GM23338 (cell line): ENCODE measurements at regions not wholly inside any gene's neighbourhood (a gene's known extent, or its start where the extent isn't known, plus 50 kb on each side); places are given as distances from the start of the nearest gene placed in this dataset.

Source experiments
- ATAC-seq: fragments of 200-7000 bp; cut with Tn5 transposase; 3 replicates; pipeline ENCODE4 v1.9.1; 2020
- DNase-seq: peaks from one replicate; pipeline ENCODE4 v3.0.0-alpha.2; 2015; ENCODE audit warnings: low spot score
- H2AFZ ChIP-seq: fragments of 200-600 bp; sonication (generic); 2 replicates; pipeline ENCODE4 v1.8.0; 2016; ENCODE audit warnings: antibody characterized with exemption, mild to moderate bottlenecking, moderate library complexity
- H3F3A ChIP-seq: fragments of 200-600 bp; sonication (generic); replicated peaks from 2 replicates; pipeline ENCODE4 v1.8.0; 2017; ENCODE audit warnings: antibody characterized with exemption, mixed run types, low read depth
- H3K27ac ChIP-seq: fragments of 200-600 bp; sonication (generic); 2 replicates; pipeline ENCODE4 v1.6.1; 2016; ENCODE audit warnings: low read depth
- H3K27me3 ChIP-seq: fragments of 200-600 bp; sonication (generic); 2 replicates; pipeline ENCODE4 v1.8.0; 2016; ENCODE audit warnings: mild to moderate bottlenecking, mixed run types, moderate library complexity; ENCODE audit not compliant: insufficient read depth
- H3K36me3 ChIP-seq: fragments of 200-600 bp; sonication (generic); 2 replicates; pipeline ENCODE4 v1.8.0; 2016; ENCODE audit warnings: mild to moderate bottlenecking; ENCODE audit not compliant: insufficient read depth
- H3K4me1 ChIP-seq: fragments of 200-600 bp; sonication (generic); 2 replicates; pipeline ENCODE4 v1.8.0; 2016; ENCODE audit warnings: mild to moderate bottlenecking, moderate library complexity; ENCODE audit not compliant: insufficient read depth
- H3K4me2 ChIP-seq: fragments of 200-600 bp; sonication (generic); 2 replicates; pipeline ENCODE4 v1.7.1; 2017; ENCODE audit warnings: mixed run types
- H3K4me3 ChIP-seq: fragments of 200-600 bp; sonication (generic); 2 replicates; pipeline ENCODE4 v1.6.1; 2016; ENCODE audit warnings: mixed run types
- H3K79me2 ChIP-seq: fragments of 200-600 bp; sonication (generic); replicated peaks from 2 replicates; pipeline ENCODE4 v1.8.0; 2017; ENCODE audit warnings: mild to moderate bottlenecking; ENCODE audit not compliant: insufficient read depth
- H3K9me2 ChIP-seq: fragments of 200-600 bp; sonication (generic); 2 replicates; pipeline ENCODE4 v1.8.0; 2017; ENCODE audit not compliant: insufficient read depth
- H4K20me1 ChIP-seq: fragments of 200-600 bp; sonication (generic); replicated peaks from 2 replicates; pipeline ENCODE4 v1.8.0; 2017; ENCODE audit warnings: mild to moderate bottlenecking; ENCODE audit not compliant: insufficient read depth
- H3K27ac Mint-ChIP-seq: 2 replicates; pipeline ENCODE4 v1.8.0; 2020; ENCODE audit warnings: inconsistent platforms, mild to moderate bottlenecking, moderate library complexity, mixed read lengths
- H3K27me3 Mint-ChIP-seq: 3 replicates; pipeline ENCODE4 v1.8.0; 2022; ENCODE audit warnings: low read depth, mild to moderate bottlenecking, moderate library complexity, mixed read lengths, inconsistent platforms; ENCODE audit not compliant: insufficient read depth, poor library complexity
- H3K36me3 Mint-ChIP-seq: 3 replicates; pipeline ENCODE4 v1.8.0; 2021; ENCODE audit warnings: low read depth, mild to moderate bottlenecking, inconsistent platforms, moderate library complexity, mixed read lengths
- H3K4me1 Mint-ChIP-seq: 3 replicates; pipeline ENCODE4 v1.8.0; 2020; ENCODE audit warnings: mild to moderate bottlenecking, inconsistent platforms, mixed read lengths
- H3K4me3 Mint-ChIP-seq: 3 replicates; pipeline ENCODE4 v1.8.0; 2021; ENCODE audit warnings: moderate library complexity, mild to moderate bottlenecking, inconsistent platforms, mixed read lengths
- H3K9me3 Mint-ChIP-seq: 3 replicates; pipeline ENCODE4 v1.8.0; 2020; ENCODE audit warnings: moderate library complexity, mild to moderate bottlenecking, inconsistent platforms, mixed read lengths
- CREB1 ChIP-seq: fragments of 250-450 bp; sonication (Bioruptor Pico); IDR thresholded peaks from 2 replicates; pipeline ENCODE4 v1.5.0; 2020; ENCODE audit warnings: low read depth, mild to moderate bottlenecking, moderate library complexity
- EZH2 ChIP-seq: fragments of 200-600 bp; sonication (generic); IDR thresholded peaks from one replicate; pipeline ENCODE4 v1.8.0; 2017; ENCODE audit warnings: antibody characterized with exemption, mild to moderate bottlenecking, low read depth; ENCODE audit not compliant: unreplicated experiment
- EZH2phosphoT487 ChIP-seq: fragments of 200-600 bp; sonication (generic); IDR thresholded peaks from one replicate; pipeline ENCODE4 v1.8.1; 2018; ENCODE audit warnings: antibody characterized with exemption; ENCODE audit not compliant: unreplicated experiment
- POLR2AphosphoS5 ChIP-seq: IDR thresholded peaks from 2 replicates; pipeline ENCODE4 v1.6.1; 2016; ENCODE audit warnings: antibody characterized with exemption, low read depth
- STAT1 ChIP-seq: IDR thresholded peaks from one replicate; pipeline ENCODE4 v1.6.1; 2016; ENCODE audit warnings: antibody characterized with exemption; ENCODE audit not compliant: unreplicated experiment
- TF ChIP-seq, protein P1 (sequence below), 2 experiments: fragments of 200-600 bp in 1 of 2; sonication (generic) in 1 of 2; conservative IDR thresholded peaks; 2 replicates each; pipeline versions ENCODE4 v1.5.1 to v1.6.1; 2016 to 2017; ENCODE audit warnings: antibody characterized with exemption in 2 of 2, low read depth in 2 of 2, mild to moderate bottlenecking in 2 of 2, moderate library complexity in 1 of 2

DNA sequence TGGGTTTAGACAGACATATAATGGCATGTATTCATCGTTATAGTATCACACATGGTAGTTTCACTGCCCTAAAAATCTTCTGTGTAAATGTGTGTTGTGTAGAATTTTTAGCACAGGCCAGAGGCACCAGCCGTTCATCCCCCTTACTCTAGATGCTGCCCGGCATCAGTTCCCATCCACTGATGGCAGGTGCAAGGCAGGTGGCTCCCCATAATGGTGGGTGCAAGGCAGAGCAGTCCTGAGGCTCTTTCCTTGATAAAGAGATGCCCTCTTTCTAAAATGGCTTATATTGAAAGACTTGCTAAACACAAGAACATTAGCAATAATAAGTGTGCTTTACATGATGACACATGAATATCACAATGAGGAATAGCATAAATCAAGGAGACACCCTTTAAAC lies 508.5 kb downstream of the EPHA4 start:
- no peaks in the 10 kb centered on the region for H4K20me1 ChIP-seq
- H3K79me2 ChIP-seq = no peaks in the 10 kb centered on the region
- no peaks in the 10 kb centered on the region for H3F3A ChIP-seq
- Mint-ChIP-seq H3K9me3 (peaks cover 8% of the 10 kb centered on the region), H3K27me3 (peaks cover 1% of the 10 kb centered on the region), H3K27ac (no peak overlapping the region), H3K36me3 (peaks cover 3% of the 10 kb centered on the region; the same call in 1 of the 3 replicates), H3K4me1 (no peaks in the 10 kb centered on the region), H3K4me3 (no peak overlapping the region)
- H3K4me1 ChIP-seq = no peaks in the 10 kb centered on the region
- peak; percentile 4 for DNase-seq
- TF ChIP-seq, protein P1, sequence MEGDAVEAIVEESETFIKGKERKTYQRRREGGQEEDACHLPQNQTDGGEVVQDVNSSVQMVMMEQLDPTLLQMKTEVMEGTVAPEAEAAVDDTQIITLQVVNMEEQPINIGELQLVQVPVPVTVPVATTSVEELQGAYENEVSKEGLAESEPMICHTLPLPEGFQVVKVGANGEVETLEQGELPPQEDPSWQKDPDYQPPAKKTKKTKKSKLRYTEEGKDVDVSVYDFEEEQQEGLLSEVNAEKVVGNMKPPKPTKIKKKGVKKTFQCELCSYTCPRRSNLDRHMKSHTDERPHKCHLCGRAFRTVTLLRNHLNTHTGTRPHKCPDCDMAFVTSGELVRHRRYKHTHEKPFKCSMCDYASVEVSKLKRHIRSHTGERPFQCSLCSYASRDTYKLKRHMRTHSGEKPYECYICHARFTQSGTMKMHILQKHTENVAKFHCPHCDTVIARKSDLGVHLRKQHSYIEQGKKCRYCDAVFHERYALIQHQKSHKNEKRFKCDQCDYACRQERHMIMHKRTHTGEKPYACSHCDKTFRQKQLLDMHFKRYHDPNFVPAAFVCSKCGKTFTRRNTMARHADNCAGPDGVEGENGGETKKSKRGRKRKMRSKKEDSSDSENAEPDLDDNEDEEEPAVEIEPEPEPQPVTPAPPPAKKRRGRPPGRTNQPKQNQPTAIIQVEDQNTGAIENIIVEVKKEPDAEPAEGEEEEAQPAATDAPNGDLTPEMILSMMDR (conservative IDR thresholded peaks at IDR 0.05; ENCODE audit: low read depth in 2 of 2) = peak; percentile 10 to 54; a peak in 2 of 4 replicates
- TF ChIP-seq EZH2phosphoT487 = no peak
- no peak overlapping the region for H3K4me3 ChIP-seq
- no peak overlapping the region for H3K4me2 ChIP-seq
- no peaks in the 10 kb centered on the region for H3K27me3 ChIP-seq
- no peaks in the 10 kb centered on the region for H3K36me3 ChIP-seq
- H3K9me2 ChIP-seq = no peaks in the 10 kb centered on the region
- H2AFZ ChIP-seq = no peak overlapping the region
- no peak overlapping the region for H3K27ac ChIP-seq
- ATAC-seq = no peak

DNA sequence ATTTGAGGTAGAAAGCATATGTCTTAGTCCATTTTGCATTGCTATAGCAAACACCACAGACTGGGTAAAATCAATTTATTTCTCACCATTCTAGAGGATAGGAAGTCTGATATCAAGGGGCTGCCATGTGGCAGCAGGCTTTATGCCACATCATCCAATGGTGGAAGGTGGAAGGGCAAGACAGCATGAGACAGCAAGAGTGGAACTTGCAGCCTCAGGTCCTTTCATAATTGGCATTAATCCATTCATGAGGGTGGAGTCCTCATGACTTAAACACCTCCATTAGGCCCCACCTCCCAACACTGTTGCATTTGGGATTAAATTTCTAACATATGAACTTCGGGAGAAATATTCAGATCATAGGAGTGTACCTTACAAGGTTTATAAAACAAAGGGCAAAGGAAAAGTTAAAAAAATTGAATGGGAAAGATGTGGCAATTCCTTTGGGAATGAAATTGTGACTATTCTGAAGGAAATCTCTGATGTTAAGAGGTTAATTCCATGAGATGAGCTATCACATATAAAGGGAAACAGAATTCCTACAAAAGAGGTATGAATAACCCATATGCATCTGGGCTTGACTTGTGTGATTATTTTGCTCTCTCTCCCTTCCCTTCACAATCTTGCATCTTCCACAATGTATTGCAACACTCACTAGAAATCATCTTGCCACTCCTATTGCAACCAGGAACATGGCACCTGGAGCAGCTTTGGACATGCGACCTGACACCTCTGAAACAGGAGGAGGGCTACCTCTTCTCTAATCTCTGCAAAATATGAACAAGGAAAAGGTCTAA lies 507.8 kb downstream of the EPHA4 start:
- Histone ChIP-seq H3K27ac (no peak overlapping the region), H3K36me3 (no peaks in the 10 kb centered on the region), H3K4me1 (no peaks in the 10 kb centered on the region), H3K4me3 (no peak overlapping the region), H3K27me3 (no peaks in the 10 kb centered on the region), H2AFZ (peak overlapping the region; percentile 12; the same call in 1 of the 2 replicates), H3F3A (no peaks in the 10 kb centered on the region), H3K79me2 (no peaks in the 10 kb centered on the region), H3K4me2 (no peak overlapping the region), H4K20me1 (no peaks in the 10 kb centered on the region), H3K9me2 (no peaks in the 10 kb centered on the region)
- Mint-ChIP-seq H3K4me3 (no peak overlapping the region), H3K27ac (no peak overlapping the region), H3K27me3 (no peaks in the 10 kb centered on the region), H3K4me1 (no peaks in the 10 kb centered on the region), H3K9me3 (peaks cover 1% of the 10 kb centered on the region), H3K36me3 (no peaks in the 10 kb centered on the region; the same call in 2 of the 3 replicates)
- ATAC-seq = no peak
- no peak for TF ChIP-seq POLR2AphosphoS5
- TF ChIP-seq, protein P1 (conservative IDR thresholded peaks at IDR 0.05; ENCODE audit: low read depth in 2 of 2) = no peak
- no peak for TF ChIP-seq CREB1 (CRISPR knock-in tag)
- TF ChIP-seq EZH2 = no peak
- no peak for TF ChIP-seq STAT1
- DNase-seq = no peak
